ENCODE measurements at regions not wholly inside any gene's neighbourhood (a gene's known extent, or its start where the extent isn't known, plus 50 kb on each side); places are given as distances from the start of the nearest gene placed in this dataset.

- no peak for TF ChIP-seq POLR2AphosphoS5 (IDR thresholded peaks at IDR 0.05)
- TF ChIP-seq CTCF (IDR thresholded peaks at IDR 0.05), result no peak
- no peak for TF ChIP-seq EP300 (IDR thresholded peaks at IDR 0.05)
- TF ChIP-seq POLR2A (IDR thresholded peaks at IDR 0.05), result no peak
- DNase-seq, result no peak
- WGBS, 5 donors, result 76 to 96% (median 91%) methylated on average over 12 to 13 of the region's 13 CpGs
- Histone ChIP-seq H3K4me3 (no peak overlapping the region), H3K36me3 (no peaks in the 10 kb centered on the region), H3K27ac (no peak overlapping the region), H3K9me3 (no peaks in the 10 kb centered on the region), H3K27me3 (no peaks in the 10 kb centered on the region), H3K4me1 (peaks cover 14 to 34% (median 23%) of the 10 kb centered on the region in 4 donors)
- intact Hi-C loops (cut with DNase I; ENCODE audit: low total_unique reads), result no loop called here
Measured at GRCh38 chr9:96154081-96154480, 147.9 kb downstream of the HSD17B3 start.

- Histone ChIP-seq H3K27me3 (no peaks in the 10 kb centered on the region), H3K36me3 (no peaks in the 10 kb centered on the region), H3K27ac (no peak overlapping the region), H3K4me3 (no peak overlapping the region), H3K9me3 (no peaks in the 10 kb centered on the region), H3K4me1 (peaks cover 21 to 48% (median 24%) of the 10 kb centered on the region in 4 donors)
- no peak for TF ChIP-seq EP300 (IDR thresholded peaks at IDR 0.05)
- no peak for TF ChIP-seq POLR2A (IDR thresholded peaks at IDR 0.05)
- TF ChIP-seq POLR2AphosphoS5 (IDR thresholded peaks at IDR 0.05), result no peak
- TF ChIP-seq CTCF (IDR thresholded peaks at IDR 0.05), result no peak
- intact Hi-C loops (cut with DNase I; ENCODE audit: low total_unique reads), result no loop called here
- 75 to 84% (median 80%) methylated on average over 2 of the region's 2 CpGs for whole genome bisulfite sequencing, 5 donors
- DNase-seq, result no peak
Measured at GRCh38 chr9:96152550-96152949, 149.4 kb downstream of the HSD17B3 start.

GRCh38 chr9:96150324-96151227 lies 151.4 kb downstream of the HSD17B3 start:
- Histone ChIP-seq H3K9me3 (no peaks in the 10 kb centered on the region), H3K36me3 (no peaks in the 10 kb centered on the region), H3K27ac (peak overlapping the region; percentile 37 to 71 (median 51)), H3K4me3 (no peak overlapping the region), H3K27me3 (no peaks in the 10 kb centered on the region), H3K4me1 (peaks cover 21 to 36% (median 22%) of the 10 kb centered on the region in 4 donors)
- DNase-seq, result peak in 1 of 2 donors; percentile 75
- TF ChIP-seq EP300 (IDR thresholded peaks at IDR 0.05), result no peak
- TF ChIP-seq POLR2AphosphoS5 (IDR thresholded peaks at IDR 0.05), result peak in 2 of 3 donors; percentile 33 to 52
- 19 to 54% (median 34%) methylated on average over 11 of the region's 11 CpGs for WGBS, 5 donors
- intact Hi-C loops (cut with DNase I; ENCODE audit: low total_unique reads), result no loop called here

- H3K4me3 ChIP-seq, result peak overlapping the region in 1 of 4 donors; percentile 12
- no peaks in the 10 kb centered on the region for H3K9me3 ChIP-seq
- peaks cover 21 to 36% (median 22%) of the 10 kb centered on the region in 4 donors for H3K4me1 ChIP-seq
- peak overlapping the region; percentile 34 to 71 (median 51) for H3K27ac ChIP-seq
- intact Hi-C loops (cut with DNase I; ENCODE audit: low total_unique reads), result no loop called here
- 60 to 89% (median 73%) methylated on average over 13 of the region's 13 CpGs for WGBS, 5 donors
- H3K27me3 ChIP-seq, result no peaks in the 10 kb centered on the region
- no peaks in the 10 kb centered on the region for H3K36me3 ChIP-seq
- DNase-seq, result no peak
- TF ChIP-seq EP300 (IDR thresholded peaks at IDR 0.05) (no peak), POLR2AphosphoS5 (IDR thresholded peaks at IDR 0.05) (no peak), CTCF (IDR thresholded peaks at IDR 0.05) (no peak), POLR2A (IDR thresholded peaks at IDR 0.05) (no peak)
Measured at GRCh38 chr9:96149533-96150280, 152.3 kb downstream of the HSD17B3 start.

All from stomach (tissue), 8 donors.